Bronchial epithelial cell (primary cell): ENCODE measurements at regions not wholly inside any gene's neighbourhood (a gene's known extent, or its start where the extent isn't known, plus 50 kb on each side); places are given as distances from the start of the nearest gene placed in this dataset.

Experiments used
- DNase-seq: peaks from one replicate; pipeline ENCODE4 v3.0.0-alpha.2; 2010; ENCODE audit warnings: low read depth
- FAIRE-seq: peaks from 2 replicates; lab custom pipeline; 2011; peaks lifted over from hg19 to GRCh38; lab: Jason Lieb, UNC
- H3K27me3 ChIP-seq: 2 replicates; pipeline ENCODE4 v1.5.1; 2011; ENCODE audit warnings: low read length; ENCODE audit not compliant: control insufficient read depth, insufficient read depth
- H3K36me3 ChIP-seq: 2 replicates; pipeline ENCODE4 v1.5.1; 2011; ENCODE audit warnings: low read length; ENCODE audit not compliant: control insufficient read depth, insufficient read depth
- H3K4me3 ChIP-seq: 2 replicates; pipeline ENCODE4 v1.5.1; 2011; ENCODE audit warnings: mild to moderate bottlenecking, low read depth, low read length, control low read depth
- TF ChIP-seq, protein P1 (sequence below): IDR thresholded peaks from 2 replicates; pipeline ENCODE4 v1.5.1; 2011; ENCODE audit warnings: mild to moderate bottlenecking, moderate library complexity, low read length, control low read depth, inconsistent platforms; ENCODE audit not compliant: insufficient read depth, severe bottlenecking

GRCh38 chr2:5751873-5752482 lies 59.8 kb downstream of the SOX11 start:
- H3K27me3 ChIP-seq: no peaks in the 10 kb centered on the region
- DNase-seq: no peak
- H3K4me3 ChIP-seq: no peak overlapping the region
- TF ChIP-seq, protein P1, sequence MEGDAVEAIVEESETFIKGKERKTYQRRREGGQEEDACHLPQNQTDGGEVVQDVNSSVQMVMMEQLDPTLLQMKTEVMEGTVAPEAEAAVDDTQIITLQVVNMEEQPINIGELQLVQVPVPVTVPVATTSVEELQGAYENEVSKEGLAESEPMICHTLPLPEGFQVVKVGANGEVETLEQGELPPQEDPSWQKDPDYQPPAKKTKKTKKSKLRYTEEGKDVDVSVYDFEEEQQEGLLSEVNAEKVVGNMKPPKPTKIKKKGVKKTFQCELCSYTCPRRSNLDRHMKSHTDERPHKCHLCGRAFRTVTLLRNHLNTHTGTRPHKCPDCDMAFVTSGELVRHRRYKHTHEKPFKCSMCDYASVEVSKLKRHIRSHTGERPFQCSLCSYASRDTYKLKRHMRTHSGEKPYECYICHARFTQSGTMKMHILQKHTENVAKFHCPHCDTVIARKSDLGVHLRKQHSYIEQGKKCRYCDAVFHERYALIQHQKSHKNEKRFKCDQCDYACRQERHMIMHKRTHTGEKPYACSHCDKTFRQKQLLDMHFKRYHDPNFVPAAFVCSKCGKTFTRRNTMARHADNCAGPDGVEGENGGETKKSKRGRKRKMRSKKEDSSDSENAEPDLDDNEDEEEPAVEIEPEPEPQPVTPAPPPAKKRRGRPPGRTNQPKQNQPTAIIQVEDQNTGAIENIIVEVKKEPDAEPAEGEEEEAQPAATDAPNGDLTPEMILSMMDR: no peak
- no peak for FAIRE-seq
- no peaks in the 10 kb centered on the region for H3K36me3 ChIP-seq

DNA sequence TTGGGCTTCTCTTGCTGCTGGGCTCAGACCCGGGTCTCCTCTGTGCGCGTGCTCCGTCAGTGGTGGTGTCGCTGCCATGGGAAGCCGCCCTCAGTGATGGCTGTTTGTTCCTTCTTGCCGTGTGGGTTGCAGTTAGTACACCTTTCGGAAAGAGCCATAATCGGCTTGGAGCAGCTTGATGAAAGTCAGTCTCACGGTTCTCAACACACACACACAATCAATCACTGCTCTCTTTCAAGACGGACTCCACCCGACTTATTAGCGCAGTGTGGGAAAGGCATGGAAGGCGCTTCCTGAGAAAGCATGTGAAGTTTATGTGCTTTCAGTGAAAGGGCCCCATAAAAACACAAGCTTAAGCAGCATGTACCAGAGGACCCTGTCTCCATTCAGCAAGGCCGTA lies 64.1 kb downstream of the SOX11 start:
- Histone ChIP-seq H3K36me3 (no peaks in the 10 kb centered on the region), H3K4me3 (no peak overlapping the region), H3K27me3 (no peaks in the 10 kb centered on the region)
- no peak for DNase-seq
- no peak for FAIRE-seq
- TF ChIP-seq, protein P1: no peak

- H3K36me3 ChIP-seq: no peaks in the 10 kb centered on the region
- no peak overlapping the region for H3K4me3 ChIP-seq
- H3K27me3 ChIP-seq: no peaks in the 10 kb centered on the region
- DNase-seq (no peak), FAIRE-seq (no peak)
- TF ChIP-seq, protein P1: no peak
Measured at GRCh38 chr2:5758346-5758745, 66.2 kb downstream of the SOX11 start.

GRCh38 chr2:5759949-5760348 lies 67.8 kb downstream of the SOX11 start:
- Histone ChIP-seq H3K36me3 (no peaks in the 10 kb centered on the region), H3K27me3 (no peaks in the 10 kb centered on the region)
- TF ChIP-seq, protein P1: no peak

GRCh38 chr2:5763531-5763930 lies 71.3 kb downstream of the SOX11 start:
- H3K4me3 ChIP-seq: no peak overlapping the region
- H3K27me3 ChIP-seq: no peaks in the 10 kb centered on the region
- H3K36me3 ChIP-seq: no peaks in the 10 kb centered on the region
- TF ChIP-seq, protein P1: no peak
- FAIRE-seq: no peak
- no peak for DNase-seq

More at GRCh38 chr2:5759949-5760348, 67.8 kb downstream of the SOX11 start:
- FAIRE-seq (no peak), DNase-seq (no peak)
- H3K4me3 ChIP-seq: no peak overlapping the region

DNA sequence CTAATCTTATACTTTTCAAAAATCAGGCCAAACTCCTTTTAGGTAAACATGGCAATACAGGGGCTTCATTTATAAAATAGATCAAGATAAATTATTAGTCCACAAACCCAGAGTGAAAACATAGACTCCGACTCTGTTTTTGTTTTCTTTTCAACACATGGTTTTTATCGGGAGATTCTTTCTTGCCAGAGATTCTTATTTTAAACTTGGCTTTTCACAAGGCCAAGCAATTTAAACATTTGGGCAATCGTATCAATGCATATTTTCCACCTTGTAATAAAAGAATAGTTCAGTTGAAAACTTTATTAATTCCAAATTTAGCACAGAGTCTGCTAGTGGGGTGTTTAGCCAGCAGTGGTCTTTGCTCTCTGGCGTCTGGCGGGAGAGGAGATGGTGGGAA lies 71.9 kb downstream of the SOX11 start:
- DNase-seq (no peak), FAIRE-seq (no peak)
- Histone ChIP-seq H3K27me3 (no peaks in the 10 kb centered on the region), H3K36me3 (no peaks in the 10 kb centered on the region), H3K4me3 (no peak overlapping the region)
- TF ChIP-seq, protein P1: no peak
